ENCODE measurements at regions not wholly inside any gene's neighbourhood (a gene's known extent, or its start where the extent isn't known, plus 50 kb on each side); places are given as distances from the start of the nearest gene placed in this dataset.

- Mint-ChIP-seq H3K27ac (no peak overlapping the region), H3K27me3 (ENCODE audit: insufficient read depth, low read depth, poor library complexity) (no peaks in the 10 kb centered on the region), H3K9me3 (no peaks in the 10 kb centered on the region), H3K36me3 (ENCODE audit: low read depth) (no peaks in the 10 kb centered on the region), H3K4me1 (peaks cover 7% of the 10 kb centered on the region; the same call in 2 of the 3 replicates), H3K4me3 (no peak overlapping the region)
- Histone ChIP-seq H4K20me1 (replicated peaks; ENCODE audit: insufficient read depth) (no peaks in the 10 kb centered on the region), H2AFZ (no peak overlapping the region), H3K4me2 (no peak overlapping the region), H3K36me3 (ENCODE audit: insufficient read depth) (no peaks in the 10 kb centered on the region), H3K9me2 (ENCODE audit: insufficient read depth) (no peaks in the 10 kb centered on the region), H3K79me2 (replicated peaks; ENCODE audit: insufficient read depth) (no peaks in the 10 kb centered on the region), H3K4me1 (ENCODE audit: insufficient read depth) (0 out of 2 replicates have a peak, but pooled peaks cover 4% of the 10 kb centered on the region), H3K27me3 (ENCODE audit: insufficient read depth) (no peaks in the 10 kb centered on the region), H3K4me3 (no peak overlapping the region), H3K27ac (ENCODE audit: low read depth) (no peak overlapping the region), H3F3A (replicated peaks; ENCODE audit: low read depth) (no peaks in the 10 kb centered on the region)
- TF ChIP-seq ETS1 (IDR thresholded peaks at IDR 0.05), result no peak
- TF ChIP-seq CREB1 (CRISPR knock-in tag; IDR thresholded peaks at IDR 0.05; ENCODE audit: low read depth), result no peak
- no peak for TF ChIP-seq EZH2phosphoT487 (IDR thresholded peaks at IDR 0.05; ENCODE audit: unreplicated experiment)
- no peak for TF ChIP-seq POLR2AphosphoS5 (IDR thresholded peaks at IDR 0.05; ENCODE audit: low read depth)
- TF ChIP-seq, protein P1, sequence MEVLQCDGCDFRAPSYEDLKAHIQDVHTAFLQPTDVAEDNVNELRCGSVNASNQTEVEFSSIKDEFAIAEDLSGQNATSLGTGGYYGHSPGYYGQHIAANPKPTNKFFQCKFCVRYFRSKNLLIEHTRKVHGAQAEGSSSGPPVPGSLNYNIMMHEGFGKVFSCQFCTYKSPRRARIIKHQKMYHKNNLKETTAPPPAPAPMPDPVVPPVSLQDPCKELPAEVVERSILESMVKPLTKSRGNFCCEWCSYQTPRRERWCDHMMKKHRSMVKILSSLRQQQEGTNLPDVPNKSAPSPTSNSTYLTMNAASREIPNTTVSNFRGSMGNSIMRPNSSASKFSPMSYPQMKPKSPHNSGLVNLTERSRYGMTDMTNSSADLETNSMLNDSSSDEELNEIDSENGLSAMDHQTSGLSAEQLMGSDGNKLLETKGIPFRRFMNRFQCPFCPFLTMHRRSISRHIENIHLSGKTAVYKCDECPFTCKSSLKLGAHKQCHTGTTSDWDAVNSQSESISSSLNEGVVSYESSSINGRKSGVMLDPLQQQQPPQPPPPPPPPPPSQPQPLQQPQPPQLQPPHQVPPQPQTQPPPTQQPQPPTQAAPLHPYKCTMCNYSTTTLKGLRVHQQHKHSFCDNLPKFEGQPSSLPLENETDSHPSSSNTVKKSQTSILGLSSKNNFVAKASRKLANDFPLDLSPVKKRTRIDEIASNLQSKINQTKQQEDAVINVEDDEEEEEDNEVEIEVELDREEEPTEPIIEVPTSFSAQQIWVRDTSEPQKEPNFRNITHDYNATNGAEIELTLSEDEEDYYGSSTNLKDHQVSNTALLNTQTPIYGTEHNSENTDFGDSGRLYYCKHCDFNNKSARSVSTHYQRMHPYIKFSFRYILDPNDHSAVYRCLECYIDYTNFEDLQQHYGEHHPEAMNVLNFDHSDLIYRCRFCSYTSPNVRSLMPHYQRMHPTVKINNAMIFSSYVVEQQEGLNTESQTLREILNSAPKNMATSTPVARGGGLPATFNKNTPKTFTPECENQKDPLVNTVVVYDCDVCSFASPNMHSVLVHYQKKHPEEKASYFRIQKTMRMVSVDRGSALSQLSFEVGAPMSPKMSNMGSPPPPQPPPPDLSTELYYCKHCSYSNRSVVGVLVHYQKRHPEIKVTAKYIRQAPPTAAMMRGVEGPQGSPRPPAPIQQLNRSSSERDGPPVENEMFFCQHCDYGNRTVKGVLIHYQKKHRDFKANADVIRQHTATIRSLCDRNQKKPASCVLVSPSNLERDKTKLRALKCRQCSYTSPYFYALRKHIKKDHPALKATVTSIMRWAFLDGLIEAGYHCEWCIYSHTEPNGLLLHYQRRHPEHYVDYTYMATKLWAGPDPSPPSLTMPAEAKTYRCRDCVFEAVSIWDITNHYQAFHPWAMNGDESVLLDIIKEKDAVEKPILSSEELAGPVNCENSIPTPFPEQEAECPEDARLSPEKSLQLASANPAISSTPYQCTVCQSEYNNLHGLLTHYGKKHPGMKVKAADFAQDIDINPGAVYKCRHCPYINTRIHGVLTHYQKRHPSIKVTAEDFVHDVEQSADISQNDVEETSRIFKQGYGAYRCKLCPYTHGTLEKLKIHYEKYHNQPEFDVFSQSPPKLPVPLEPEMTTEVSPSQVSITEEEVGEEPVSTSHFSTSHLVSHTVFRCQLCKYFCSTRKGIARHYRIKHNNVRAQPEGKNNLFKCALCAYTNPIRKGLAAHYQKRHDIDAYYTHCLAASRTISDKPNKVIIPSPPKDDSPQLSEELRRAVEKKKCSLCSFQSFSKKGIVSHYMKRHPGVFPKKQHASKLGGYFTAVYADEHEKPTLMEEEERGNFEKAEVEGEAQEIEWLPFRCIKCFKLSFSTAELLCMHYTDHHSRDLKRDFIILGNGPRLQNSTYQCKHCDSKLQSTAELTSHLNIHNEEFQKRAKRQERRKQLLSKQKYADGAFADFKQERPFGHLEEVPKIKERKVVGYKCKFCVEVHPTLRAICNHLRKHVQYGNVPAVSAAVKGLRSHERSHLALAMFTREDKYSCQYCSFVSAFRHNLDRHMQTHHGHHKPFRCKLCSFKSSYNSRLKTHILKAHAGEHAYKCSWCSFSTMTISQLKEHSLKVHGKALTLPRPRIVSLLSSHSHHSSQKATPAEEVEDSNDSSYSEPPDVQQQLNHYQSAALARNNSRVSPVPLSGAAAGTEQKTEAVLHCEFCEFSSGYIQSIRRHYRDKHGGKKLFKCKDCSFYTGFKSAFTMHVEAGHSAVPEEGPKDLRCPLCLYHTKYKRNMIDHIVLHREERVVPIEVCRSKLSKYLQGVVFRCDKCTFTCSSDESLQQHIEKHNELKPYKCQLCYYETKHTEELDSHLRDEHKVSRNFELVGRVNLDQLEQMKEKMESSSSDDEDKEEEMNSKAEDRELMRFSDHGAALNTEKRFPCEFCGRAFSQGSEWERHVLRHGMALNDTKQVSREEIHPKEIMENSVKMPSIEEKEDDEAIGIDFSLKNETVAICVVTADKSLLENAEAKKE (CRISPR knock-in tag; IDR thresholded peaks at IDR 0.05), result no peak
- TF ChIP-seq, protein P2, sequence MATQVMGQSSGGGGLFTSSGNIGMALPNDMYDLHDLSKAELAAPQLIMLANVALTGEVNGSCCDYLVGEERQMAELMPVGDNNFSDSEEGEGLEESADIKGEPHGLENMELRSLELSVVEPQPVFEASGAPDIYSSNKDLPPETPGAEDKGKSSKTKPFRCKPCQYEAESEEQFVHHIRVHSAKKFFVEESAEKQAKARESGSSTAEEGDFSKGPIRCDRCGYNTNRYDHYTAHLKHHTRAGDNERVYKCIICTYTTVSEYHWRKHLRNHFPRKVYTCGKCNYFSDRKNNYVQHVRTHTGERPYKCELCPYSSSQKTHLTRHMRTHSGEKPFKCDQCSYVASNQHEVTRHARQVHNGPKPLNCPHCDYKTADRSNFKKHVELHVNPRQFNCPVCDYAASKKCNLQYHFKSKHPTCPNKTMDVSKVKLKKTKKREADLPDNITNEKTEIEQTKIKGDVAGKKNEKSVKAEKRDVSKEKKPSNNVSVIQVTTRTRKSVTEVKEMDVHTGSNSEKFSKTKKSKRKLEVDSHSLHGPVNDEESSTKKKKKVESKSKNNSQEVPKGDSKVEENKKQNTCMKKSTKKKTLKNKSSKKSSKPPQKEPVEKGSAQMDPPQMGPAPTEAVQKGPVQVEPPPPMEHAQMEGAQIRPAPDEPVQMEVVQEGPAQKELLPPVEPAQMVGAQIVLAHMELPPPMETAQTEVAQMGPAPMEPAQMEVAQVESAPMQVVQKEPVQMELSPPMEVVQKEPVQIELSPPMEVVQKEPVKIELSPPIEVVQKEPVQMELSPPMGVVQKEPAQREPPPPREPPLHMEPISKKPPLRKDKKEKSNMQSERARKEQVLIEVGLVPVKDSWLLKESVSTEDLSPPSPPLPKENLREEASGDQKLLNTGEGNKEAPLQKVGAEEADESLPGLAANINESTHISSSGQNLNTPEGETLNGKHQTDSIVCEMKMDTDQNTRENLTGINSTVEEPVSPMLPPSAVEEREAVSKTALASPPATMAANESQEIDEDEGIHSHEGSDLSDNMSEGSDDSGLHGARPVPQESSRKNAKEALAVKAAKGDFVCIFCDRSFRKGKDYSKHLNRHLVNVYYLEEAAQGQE (IDR thresholded peaks at IDR 0.05; ENCODE audit: unreplicated experiment), result no peak
- no peak for TF ChIP-seq EZH2 (IDR thresholded peaks at IDR 0.05; ENCODE audit: low read depth, unreplicated experiment)
- no peak for TF ChIP-seq NANOG (IDR thresholded peaks at IDR 0.05; ENCODE audit: borderline replicate concordance)
- TF ChIP-seq CTCF (conservative IDR thresholded peaks at IDR 0.05; ENCODE audit: low read depth in 2 of 2), result no peak
- TF ChIP-seq STAT1 (IDR thresholded peaks at IDR 0.05; ENCODE audit: unreplicated experiment), result no peak
- TF ChIP-seq ZNF331 (CRISPR knock-in tag; IDR thresholded peaks at IDR 0.05; ENCODE audit: low read depth), result no peak
- no peak for TF ChIP-seq ZNF114 (CRISPR knock-in tag; IDR thresholded peaks at IDR 0.05)
- TF ChIP-seq JUNB (IDR thresholded peaks at IDR 0.05; ENCODE audit: unreplicated experiment), result no peak
- no peak for DNase-seq (ENCODE audit: low spot score)
- ATAC-seq, result no peak
Measured at GRCh38 chr9:13020146-13021040, 245.6 kb downstream of the LURAP1L start.

Data from GM23338 (cell line).